SK-N-SH treated with all-trans-retinoic acid at 6 μM for 48 hours (cell line): ENCODE measurements at regions not wholly inside any gene's neighbourhood (a gene's known extent, or its start where the extent isn't known, plus 50 kb on each side); places are given as distances from the start of the nearest gene placed in this dataset.

Source experiments
- ATAC-seq: fragments of 200-7000 bp; cut with Tn5 transposase; 3 replicates; pipeline ENCODE4 v1.9.1; 2020; ENCODE audit warnings: mild to moderate bottlenecking, moderate library complexity
- CSDC2 ChIP-seq: fragments of 250-450 bp; sonication (Bioruptor Pico); IDR thresholded peaks from 2 replicates; pipeline ENCODE4 v1.5.0; 2020; ENCODE audit warnings: mild to moderate bottlenecking, moderate library complexity
- ISL1 ChIP-seq: fragments of 250-450 bp; sonication (Bioruptor Pico); IDR thresholded peaks from 2 replicates; pipeline ENCODE4 v2.1.2; 2022; ENCODE audit warnings: mild to moderate bottlenecking, moderate library complexity
- SNAI2 ChIP-seq: fragments of 250-450 bp; sonication (Bioruptor Pico); IDR thresholded peaks from 2 replicates; pipeline ENCODE4 v1.5.0; 2020; ENCODE audit warnings: mild to moderate bottlenecking, moderate library complexity
- ZC3H10 ChIP-seq: fragments of 250-450 bp; sonication (Bioruptor Pico); IDR thresholded peaks from 2 replicates; pipeline ENCODE4 v1.5.1; 2021; ENCODE audit warnings: mild to moderate bottlenecking, moderate library complexity
- ZFP3 ChIP-seq: fragments of 250-450 bp; sonication (Bioruptor Pico); IDR thresholded peaks from 2 replicates; pipeline ENCODE4 v1.5.0; 2020; ENCODE audit warnings: mild to moderate bottlenecking, moderate library complexity
- ZNF8 ChIP-seq: fragments of 450-650 bp; formaldehyde crosslinking; IDR thresholded peaks from 2 replicates; pipeline ENCODE4 v1.5.0; 2020; ENCODE audit warnings: mild to moderate bottlenecking, moderate library complexity
- TF ChIP-seq, protein P1 (sequence below): fragments of 250-450 bp; sonication (Bioruptor Pico); IDR thresholded peaks from 2 replicates; pipeline ENCODE4 v1.5.1; 2021; ENCODE audit warnings: mild to moderate bottlenecking, moderate library complexity

DNA sequence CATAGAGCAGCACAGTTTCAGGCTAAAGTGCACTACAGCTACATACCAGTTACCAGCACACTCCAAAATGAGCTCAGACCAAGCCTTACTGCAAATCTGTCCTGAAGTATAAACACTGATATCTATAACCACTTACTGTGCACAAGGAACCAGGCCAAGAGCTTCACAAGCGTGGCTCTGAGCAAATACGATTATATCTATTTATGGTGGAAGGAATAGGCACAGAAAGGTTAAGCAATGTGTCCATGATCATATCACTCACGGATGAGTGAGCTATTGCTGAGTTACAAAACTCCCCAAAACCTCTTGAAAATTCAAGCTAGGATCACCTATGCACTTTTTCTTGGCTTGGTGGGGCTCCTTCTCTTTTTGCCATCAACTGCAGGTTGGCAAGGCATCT is 84.9 kb downstream of the GPAM start:
- no peak for ATAC-seq
- TF ChIP-seq SNAI2 (CRISPR knock-in tag), result no peak
- no peak for TF ChIP-seq CSDC2
- TF ChIP-seq, protein P1, sequence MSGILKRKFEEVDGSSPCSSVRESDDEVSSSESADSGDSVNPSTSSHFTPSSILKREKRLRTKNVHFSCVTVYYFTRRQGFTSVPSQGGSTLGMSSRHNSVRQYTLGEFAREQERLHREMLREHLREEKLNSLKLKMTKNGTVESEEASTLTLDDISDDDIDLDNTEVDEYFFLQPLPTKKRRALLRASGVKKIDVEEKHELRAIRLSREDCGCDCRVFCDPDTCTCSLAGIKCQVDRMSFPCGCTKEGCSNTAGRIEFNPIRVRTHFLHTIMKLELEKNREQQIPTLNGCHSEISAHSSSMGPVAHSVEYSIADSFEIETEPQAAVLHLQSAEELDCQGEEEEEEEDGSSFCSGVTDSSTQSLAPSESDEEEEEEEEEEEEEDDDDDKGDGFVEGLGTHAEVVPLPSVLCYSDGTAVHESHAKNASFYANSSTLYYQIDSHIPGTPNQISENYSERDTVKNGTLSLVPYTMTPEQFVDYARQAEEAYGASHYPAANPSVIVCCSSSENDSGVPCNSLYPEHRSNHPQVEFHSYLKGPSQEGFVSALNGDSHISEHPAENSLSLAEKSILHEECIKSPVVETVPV (CRISPR knock-in tag), result no peak
- no peak for TF ChIP-seq ZFP3 (CRISPR knock-in tag)
- TF ChIP-seq ZNF8 (CRISPR knock-in tag), result no peak
- no peak for TF ChIP-seq ZC3H10 (CRISPR knock-in tag)
- no peak for TF ChIP-seq ISL1
